Fibroblast of mammary gland (primary cell): ENCODE measurements at regions not wholly inside any gene's neighbourhood (a gene's known extent, or its start where the extent isn't known, plus 50 kb on each side); places are given as distances from the start of the nearest gene placed in this dataset.

Experiments
- DNase-seq: peaks from one replicate; pipeline ENCODE4 v3.0.0-alpha.2; 2010; ENCODE audit warnings: low read depth
- H3K4me3 ChIP-seq: 2 replicates; pipeline ENCODE4 v1.5.1; 2011; ENCODE audit warnings: low read depth, mild to moderate bottlenecking, low read length, moderate library complexity; ENCODE audit not compliant: control insufficient read depth
- TF ChIP-seq, protein P1 (sequence below): conservative IDR thresholded peaks from 2 replicates; pipeline ENCODE4 v1.5.1; 2011; ENCODE audit warnings: low read depth, low read length, inconsistent platforms; ENCODE audit not compliant: control insufficient read depth, insufficient read depth

DNA sequence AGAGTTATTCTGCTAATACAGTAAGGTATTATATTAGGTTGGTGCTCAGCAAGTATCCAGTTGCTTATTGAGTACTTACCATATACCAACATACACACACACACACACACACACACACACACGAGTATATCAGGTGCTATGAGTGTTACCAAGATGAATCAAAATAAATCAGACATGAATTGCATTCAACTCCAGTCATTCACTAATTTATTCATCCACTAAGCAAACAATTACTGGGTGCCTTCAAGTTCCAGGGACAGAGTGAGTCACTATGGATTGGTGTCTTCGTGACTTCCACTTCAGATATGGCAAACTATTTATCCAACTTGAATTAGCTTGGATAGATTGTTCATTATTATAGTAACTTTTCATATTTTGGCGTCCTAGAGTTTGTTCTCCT lies 140.7 kb upstream of the SLC44A1 start:
- TF ChIP-seq, protein P1, sequence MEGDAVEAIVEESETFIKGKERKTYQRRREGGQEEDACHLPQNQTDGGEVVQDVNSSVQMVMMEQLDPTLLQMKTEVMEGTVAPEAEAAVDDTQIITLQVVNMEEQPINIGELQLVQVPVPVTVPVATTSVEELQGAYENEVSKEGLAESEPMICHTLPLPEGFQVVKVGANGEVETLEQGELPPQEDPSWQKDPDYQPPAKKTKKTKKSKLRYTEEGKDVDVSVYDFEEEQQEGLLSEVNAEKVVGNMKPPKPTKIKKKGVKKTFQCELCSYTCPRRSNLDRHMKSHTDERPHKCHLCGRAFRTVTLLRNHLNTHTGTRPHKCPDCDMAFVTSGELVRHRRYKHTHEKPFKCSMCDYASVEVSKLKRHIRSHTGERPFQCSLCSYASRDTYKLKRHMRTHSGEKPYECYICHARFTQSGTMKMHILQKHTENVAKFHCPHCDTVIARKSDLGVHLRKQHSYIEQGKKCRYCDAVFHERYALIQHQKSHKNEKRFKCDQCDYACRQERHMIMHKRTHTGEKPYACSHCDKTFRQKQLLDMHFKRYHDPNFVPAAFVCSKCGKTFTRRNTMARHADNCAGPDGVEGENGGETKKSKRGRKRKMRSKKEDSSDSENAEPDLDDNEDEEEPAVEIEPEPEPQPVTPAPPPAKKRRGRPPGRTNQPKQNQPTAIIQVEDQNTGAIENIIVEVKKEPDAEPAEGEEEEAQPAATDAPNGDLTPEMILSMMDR: no peak
- no peak for DNase-seq
- no peak overlapping the region for H3K4me3 ChIP-seq

DNA sequence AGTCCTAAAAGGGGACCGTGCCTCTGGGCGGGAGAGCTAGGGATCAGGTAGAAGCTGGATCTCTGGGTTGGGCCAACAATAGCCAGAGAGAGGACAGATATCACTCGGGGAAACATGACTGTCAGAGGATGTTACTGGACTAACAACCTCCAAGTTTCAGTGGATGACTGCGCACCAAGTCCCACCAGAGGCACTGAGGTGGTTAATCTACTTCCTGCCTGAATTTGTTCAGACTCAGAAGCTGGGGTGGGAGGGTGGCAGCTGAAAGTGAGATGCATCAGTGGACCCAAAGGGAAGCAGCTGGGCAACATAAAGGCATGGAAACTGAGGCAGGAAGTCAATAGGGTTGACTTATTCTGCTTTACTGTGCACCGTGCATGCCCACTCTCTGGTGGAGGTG lies 130.1 kb upstream of the SLC44A1 start:
- no peak for DNase-seq
- no peak overlapping the region for H3K4me3 ChIP-seq
- TF ChIP-seq, protein P1: no peak

DNA sequence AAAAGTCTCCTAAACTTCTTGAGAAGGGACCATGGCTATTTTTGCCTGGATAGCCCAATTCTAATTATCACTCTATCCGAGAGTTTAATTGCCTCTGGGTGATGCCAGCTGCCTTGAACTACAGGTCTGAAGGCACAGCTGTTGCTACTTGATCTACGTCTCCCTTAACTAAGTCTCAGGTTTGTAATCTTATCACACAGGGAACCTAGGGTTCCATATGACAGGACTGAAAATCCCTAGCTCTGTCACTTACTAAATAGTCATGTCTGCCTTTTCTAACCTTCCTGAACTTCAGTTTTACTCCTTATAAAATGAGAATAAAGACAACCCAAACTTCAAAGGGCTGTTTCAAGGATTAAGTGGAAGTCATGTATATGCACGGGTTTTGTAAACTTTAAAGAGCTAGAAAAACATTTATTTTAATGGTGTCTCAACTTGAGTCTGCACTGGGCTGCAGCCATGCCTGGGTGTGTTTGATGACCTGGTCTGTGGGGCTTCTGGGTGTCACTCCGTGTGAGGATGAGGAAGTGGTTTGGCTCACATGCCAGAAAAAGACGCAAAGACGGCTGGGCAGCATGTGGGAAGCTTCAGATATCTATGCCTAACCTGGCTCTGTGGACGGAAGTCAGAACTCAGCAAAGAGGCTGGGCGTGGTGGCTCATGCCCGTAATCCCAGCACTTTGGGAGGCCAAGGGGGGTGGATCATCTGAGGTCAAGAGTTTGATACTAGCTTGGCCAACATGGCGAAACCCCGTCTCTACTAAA lies 129.3 kb upstream of the SLC44A1 start:
- no peak for DNase-seq
- TF ChIP-seq, protein P1: no peak
- H3K4me3 ChIP-seq: no peak overlapping the region

- no peak overlapping the region for H3K4me3 ChIP-seq
- TF ChIP-seq, protein P1: no peak
- no peak for DNase-seq
Observed at GRCh38 chr9:105116052-105116868, 128.2 kb upstream of the SLC44A1 start.

DNA sequence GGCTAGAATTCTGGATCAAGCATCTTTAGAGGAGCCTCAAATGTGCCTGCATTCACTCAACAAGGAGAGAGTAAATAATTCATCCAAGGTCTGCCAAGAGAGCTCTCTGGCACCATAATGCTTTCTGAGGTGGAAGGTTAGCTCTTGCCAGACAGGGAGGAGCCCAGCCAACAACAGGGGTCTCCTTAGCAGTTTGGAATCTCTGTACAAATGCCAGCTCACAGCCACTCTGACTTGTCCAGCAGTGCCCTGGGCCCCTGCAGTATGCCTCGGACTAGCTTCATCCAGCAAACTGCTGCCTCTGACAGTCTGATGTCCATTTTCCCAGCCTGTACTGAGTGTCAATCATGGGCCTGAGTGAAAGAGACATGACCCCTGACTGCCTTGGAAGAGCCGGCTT lies 127.2 kb upstream of the SLC44A1 start:
- no peak for DNase-seq
- H3K4me3 ChIP-seq: no peak overlapping the region
- TF ChIP-seq, protein P1: no peak

- DNase-seq: no peak
- TF ChIP-seq, protein P1: no peak
- H3K4me3 ChIP-seq: no peak overlapping the region
Observed at GRCh38 chr9:105118636-105119035, 125.8 kb upstream of the SLC44A1 start.
